ENCODE measurements at regions not wholly inside any gene's neighbourhood (a gene's known extent, or its start where the extent isn't known, plus 50 kb on each side); places are given as distances from the start of the nearest gene placed in this dataset.

- no peak for TF ChIP-seq CTCF (IDR thresholded peaks at IDR 0.05)
- TF ChIP-seq POLR2A (IDR thresholded peaks at IDR 0.05): no peak
These were observed 280.5 kb downstream of the NSG2 start for GRCh38 chr5:174325961-174326360.
